A673 (cell line): ENCODE measurements at regions not wholly inside any gene's neighbourhood (a gene's known extent, or its start where the extent isn't known, plus 50 kb on each side); places are given as distances from the start of the nearest gene placed in this dataset.

Source experiments
- BruUV-seq: library from RNA; stranded (reverse); fragments of 400-500 nt; replicated peaks from 2 replicates; lab custom pipeline; 2021; lab: Mats Ljungman, UMichigan
- CTCF ChIA-PET: fragments of 300-600 bp; sonication (Branson Sonifier 250); formaldehyde crosslinking; loops from one replicate; lab custom pipeline; 2022; ENCODE audit warnings: antibody characterized with exemption; lab: Charles Lee
- POLR2A ChIA-PET: fragments of 300-600 bp; sonication (Branson Sonifier 250); formaldehyde crosslinking; loops from one replicate; lab custom pipeline; 2022; ENCODE audit warnings: antibody characterized with exemption; ENCODE audit not compliant: low non-redundant PET; lab: Charles Lee
- DNase-seq: peaks from one replicate; pipeline ENCODE4 v3.0.0-alpha.2; 2015; ENCODE audit warnings: low spot score
- H3K27ac ChIP-seq: fragments of 200-600 bp; sonication (generic); 2 replicates; pipeline ENCODE4 v1.5.1; 2016; ENCODE audit warnings: mixed run types, low read depth, mild to moderate bottlenecking, mixed read lengths, antibody characterized with exemption, low read length; ENCODE audit not compliant: poor library complexity, severe bottlenecking
- H3K27me3 ChIP-seq: fragments of 200-600 bp; sonication (generic); replicated peaks from 2 replicates; pipeline ENCODE4 v1.6.1; 2017; ENCODE audit warnings: mixed run types, low read depth, mild to moderate bottlenecking, mixed read lengths, antibody characterized with exemption, low read length; ENCODE audit not compliant: insufficient read depth, poor library complexity
- H3K36me3 ChIP-seq: fragments of 200-600 bp; sonication (generic); 2 replicates; pipeline ENCODE4 v1.6.1; 2016; ENCODE audit warnings: mixed run types, mild to moderate bottlenecking, mixed read lengths, antibody characterized with exemption, low read length; ENCODE audit not compliant: insufficient read depth, poor library complexity, severe bottlenecking
- H3K4me1 ChIP-seq: fragments of 200-600 bp; sonication (generic); 2 replicates; pipeline ENCODE4 v1.6.1; 2017; ENCODE audit warnings: mixed run types, mild to moderate bottlenecking, mixed read lengths, antibody characterized with exemption, low read length; ENCODE audit not compliant: insufficient read depth, poor library complexity, severe bottlenecking
- H3K4me3 ChIP-seq: fragments of 200-600 bp; sonication (generic); 2 replicates; pipeline ENCODE4 v1.5.1; 2016; ENCODE audit warnings: low read depth, mixed run types, mild to moderate bottlenecking, mixed read lengths, low read length; ENCODE audit not compliant: poor library complexity, severe bottlenecking
- H3K9me3 ChIP-seq: fragments of 200-600 bp; sonication (generic); 2 replicates; pipeline ENCODE4 v1.6.1; 2016; ENCODE audit warnings: mixed run types, low read depth, mild to moderate bottlenecking, mixed read lengths, antibody characterized with exemption, low read length; ENCODE audit not compliant: poor library complexity, severe bottlenecking
- CTCF ChIP-seq: fragments of 300-800, 200-600 bp; sonication (generic); conservative IDR thresholded peaks from 2 replicates; pipeline ENCODE4 v1.5.1; 2017; ENCODE audit warnings: low read depth, mild to moderate bottlenecking, antibody characterized with exemption, low read length, moderate library complexity, mixed read lengths
- EZH2 ChIP-seq: fragments of 200-600 bp; sonication (generic); IDR thresholded peaks from 2 replicates; pipeline ENCODE4 v1.6.1; 2017; ENCODE audit warnings: borderline replicate concordance, low read depth, mild to moderate bottlenecking, mixed read lengths, antibody characterized with exemption, low read length; ENCODE audit not compliant: poor library complexity, severe bottlenecking
- intact Hi-C: fragments of 100-400 bp; cut with micrococcal nuclease; formaldehyde crosslinking; loops from one replicate; pipeline ENCODE4 v1.10.0; 2022; ENCODE audit not compliant: unreplicated experiment

- POLR2A ChIA-PET = no interaction called here
- CTCF ChIA-PET = no interaction called here
- Histone ChIP-seq H3K36me3 (no peaks in the 10 kb centered on the region), H3K27ac (no peak overlapping the region), H3K4me3 (no peak overlapping the region), H3K27me3 (no peaks in the 10 kb centered on the region), H3K9me3 (no peaks in the 10 kb centered on the region), H3K4me1 (no peaks in the 10 kb centered on the region)
- intact Hi-C loops = no loop called here
- TF ChIP-seq CTCF = no peak
- no peak for TF ChIP-seq EZH2
- no peak for DNase-seq
- BruUV-seq = no TSS peak
Observed at GRCh38 chr14:58735596-58735995, 97.8 kb downstream of the DACT1 start.

- DNase-seq = no peak
- POLR2A ChIA-PET = no interaction called here
- no TSS peak for BruUV-seq
- intact Hi-C loops = no loop called here
- H3K9me3 ChIP-seq = no peaks in the 10 kb centered on the region
- CTCF ChIA-PET = no interaction called here
- no peaks in the 10 kb centered on the region for H3K4me1 ChIP-seq
- H3K27ac ChIP-seq = no peak overlapping the region
- H3K36me3 ChIP-seq = no peaks in the 10 kb centered on the region
- H3K27me3 ChIP-seq = no peaks in the 10 kb centered on the region
- H3K4me3 ChIP-seq = no peak overlapping the region
- TF ChIP-seq EZH2 (no peak), CTCF (no peak)
Observed at GRCh38 chr14:58736606-58737005, 98.8 kb downstream of the DACT1 start.

GRCh38 chr14:58737511-58737910 is 99.7 kb downstream of the DACT1 start:
- TF ChIP-seq EZH2 = no peak
- no peak for TF ChIP-seq CTCF
- ChIA-PET CTCF (no interaction called here), POLR2A (no interaction called here)
- no peaks in the 10 kb centered on the region for H3K4me1 ChIP-seq
- no peak overlapping the region for H3K27ac ChIP-seq
- intact Hi-C loops = no loop called here
- no peak for DNase-seq
- H3K4me3 ChIP-seq = no peak overlapping the region
- BruUV-seq = no TSS peak
- H3K36me3 ChIP-seq = no peaks in the 10 kb centered on the region
- H3K27me3 ChIP-seq = no peaks in the 10 kb centered on the region
- H3K9me3 ChIP-seq = no peaks in the 10 kb centered on the region
